IMR-90 (cell line): ENCODE measurements at regions not wholly inside any gene's neighbourhood (a gene's known extent, or its start where the extent isn't known, plus 50 kb on each side); places are given as distances from the start of the nearest gene placed in this dataset.

Source experiments
- ATAC-seq: fragments of 200-7000 bp; cut with Tn5 transposase; 2 replicates; pipeline ENCODE4 v1.9.1; 2020; ENCODE audit warnings: low read depth, mild to moderate bottlenecking, moderate library complexity
- BruUV-seq: library from RNA; stranded (reverse); fragments of 400-500 nt; replicated peaks from 2 replicates; lab custom pipeline; 2021; lab: Mats Ljungman, UMichigan
- CTCF ChIA-PET: fragments of 300-600 bp; formaldehyde crosslinking; extraction: SDS; loops from one replicate; lab custom pipeline; 2021; ENCODE audit warnings: antibody characterized with exemption; lab: Yijun Ruan, JAX
- POLR2A ChIA-PET: fragments of 300-600 bp; sonication (Branson Sonifier 250); formaldehyde crosslinking; loops from one replicate; lab custom pipeline; 2022; ENCODE audit warnings: antibody characterized with exemption; ENCODE audit not compliant: unreplicated experiment; lab: Charles Lee
- DNase-seq: peaks from one replicate; pipeline ENCODE4 v3.0.0; 2013
- H2AFZ ChIP-seq: replicated peaks from 2 replicates; pipeline ENCODE3; 2013; ENCODE audit warnings: low read length, mild to moderate bottlenecking; ENCODE audit not compliant: poor library complexity
- H2AK5ac ChIP-seq: 2 replicates; pipeline ENCODE4 v1.6.1; 2013; ENCODE audit warnings: low read depth, low read length, inconsistent platforms
- H2AK9ac ChIP-seq: replicated peaks from 2 replicates; pipeline ENCODE3; 2013; ENCODE audit warnings: mild to moderate bottlenecking, low read depth, low read length, moderate library complexity; ENCODE audit not compliant: poor library complexity
- H2BK120ac ChIP-seq: 2 replicates; pipeline ENCODE4 v1.6.1; 2013; ENCODE audit warnings: low read depth, low read length, inconsistent platforms
- H2BK15ac ChIP-seq: 3 replicates; pipeline ENCODE4 v1.6.1; 2013; ENCODE audit warnings: low read depth, low read length, inconsistent platforms
- H2BK20ac ChIP-seq: 2 replicates; pipeline ENCODE4 v1.6.1; 2013; ENCODE audit warnings: low read depth, mild to moderate bottlenecking, inconsistent platforms, low read length, moderate library complexity
- H2BK5ac ChIP-seq: 2 replicates; pipeline ENCODE4 v1.6.1; 2013; ENCODE audit warnings: mild to moderate bottlenecking, low read depth, low read length, inconsistent platforms; ENCODE audit not compliant: poor library complexity, severe bottlenecking
- H3K14ac ChIP-seq: replicated peaks from 2 replicates; pipeline ENCODE4 v1.6.1; 2013; ENCODE audit warnings: low read depth, low read length, inconsistent platforms
- H3K18ac ChIP-seq: 2 replicates; pipeline ENCODE4 v1.6.1; 2013; ENCODE audit warnings: low read depth, low read length, control low read depth
- H3K23ac ChIP-seq: 2 replicates; pipeline ENCODE4 v1.6.1; 2013; ENCODE audit warnings: low read depth, low read length, inconsistent platforms
- H3K27ac ChIP-seq: 2 replicates; pipeline ENCODE4 v1.5.1; 2013; ENCODE audit warnings: mild to moderate bottlenecking, control low read depth, low read length; ENCODE audit not compliant: insufficient read depth
- H3K27me3 ChIP-seq: 2 replicates; pipeline ENCODE4 v1.6.1; 2013; ENCODE audit warnings: low read length; ENCODE audit not compliant: control insufficient read depth, insufficient read depth
- H3K36me3 ChIP-seq: 2 replicates; pipeline ENCODE4 v1.6.1; 2013; ENCODE audit warnings: low read length, mixed read lengths; ENCODE audit not compliant: control insufficient read depth, insufficient read depth
- H3K4ac ChIP-seq: 2 replicates; pipeline ENCODE4 v1.6.1; 2013; ENCODE audit warnings: low read depth, low read length, inconsistent platforms
- H3K4me1 ChIP-seq: 2 replicates; pipeline ENCODE4 v1.6.1; 2013; ENCODE audit warnings: low read length, mixed read lengths; ENCODE audit not compliant: control insufficient read depth, insufficient read depth
- H3K4me2 ChIP-seq: 2 replicates; pipeline ENCODE4 v1.6.1; 2013; ENCODE audit warnings: low read depth, mild to moderate bottlenecking, control low read depth, low read length, moderate library complexity
- H3K4me3 ChIP-seq: 2 replicates; pipeline ENCODE4 v1.5.1; 2013; ENCODE audit warnings: low read depth, mild to moderate bottlenecking, control low read depth, low read length, moderate library complexity; ENCODE audit not compliant: insufficient read depth
- H3K56ac ChIP-seq: 2 replicates; pipeline ENCODE4 v1.6.1; 2013; ENCODE audit warnings: low read length, inconsistent platforms; ENCODE audit not compliant: insufficient read depth; ENCODE audit errors: extremely low read depth
- H3K79me1 ChIP-seq, 2 experiments: 2 replicates each; pipeline ENCODE4 v1.6.1; 2013; ENCODE audit warnings: low read length in 2 of 2, inconsistent platforms in 1 of 2, low read depth in 1 of 2
- H3K9ac ChIP-seq: 2 replicates; pipeline ENCODE4 v1.6.1; 2013; ENCODE audit warnings: low read depth, low read length, control low read depth
- H3K9me1 ChIP-seq: 2 replicates; pipeline ENCODE4 v1.6.1; 2013; ENCODE audit warnings: low read length, inconsistent platforms; ENCODE audit not compliant: insufficient read depth
- H3K9me3 ChIP-seq: 2 replicates; pipeline ENCODE4 v1.6.1; 2013; ENCODE audit warnings: low read length; ENCODE audit not compliant: control insufficient read depth, insufficient read depth
- H4K20me1 ChIP-seq: 2 replicates; pipeline ENCODE4 v1.6.1; 2013; ENCODE audit warnings: low read length, inconsistent platforms; ENCODE audit not compliant: insufficient read depth
- H4K5ac ChIP-seq: 2 replicates; pipeline ENCODE4 v1.6.1; 2013; ENCODE audit warnings: mild to moderate bottlenecking, low read depth, low read length, control low read depth
- H4K8ac ChIP-seq, 2 experiments: 2 replicates each; pipeline ENCODE4 v1.6.1; 2013; ENCODE audit warnings: low read depth in 2 of 2, low read length in 2 of 2, control low read depth in 1 of 2, inconsistent platforms in 1 of 2
- H4K91ac ChIP-seq: 2 replicates; pipeline ENCODE4 v1.6.1; 2013; ENCODE audit warnings: low read depth, low read length, inconsistent platforms; ENCODE audit not compliant: insufficient read depth
- CEBPB ChIP-seq: IDR thresholded peaks from 2 replicates; pipeline ENCODE4 v1.6.1; 2012; ENCODE audit warnings: low read depth, low read length, improper control_type of control experiment
- CHD1 ChIP-seq: IDR thresholded peaks from 2 replicates; pipeline ENCODE4 v1.6.1; 2012; ENCODE audit warnings: low read depth, low read length, improper control_type of control experiment
- MAFK ChIP-seq: IDR thresholded peaks from 2 replicates; pipeline ENCODE4 v1.6.1; 2012; ENCODE audit warnings: low read depth, low read length, improper control_type of control experiment
- RFX5 ChIP-seq: IDR thresholded peaks from 2 replicates; pipeline ENCODE4 v1.8.0; 2012; ENCODE audit warnings: low read depth, mild to moderate bottlenecking, low read length, moderate library complexity
- WGBS, 2 experiments: methylation state at CpG; one replicate each; pipeline versions ENCODE4 v1.1.5 to v1.1.7; 2013; ENCODE audit warnings: missing lambda C conversion rate in 2 of 2; ENCODE audit not compliant: insufficient read length in 1 of 2; ENCODE audit errors: extremely low coverage in 2 of 2; 5-methylcytosine and 5-hydroxymethylcytosine counted together
- dilution Hi-C: fragments of 300-500 bp; cut with HindIII; formaldehyde crosslinking; loops from one replicate; pipeline ENCODE4 v1.14.3; 2018; ENCODE audit warnings: low sequenced_read_pairs; ENCODE audit not compliant: unreplicated experiment
- in situ Hi-C: fragments of 300-500 bp; cut with MboI; formaldehyde crosslinking; loops from 3 replicates; pipeline ENCODE4 v1.14.3; 2019; ENCODE audit warnings: low sequenced_read_pairs, inconsistent platforms, mixed read lengths
- intact Hi-C: fragments of 100-400 bp; cut with micrococcal nuclease; formaldehyde crosslinking; loops from 2 replicates; pipeline ENCODE4 v1.10.0; 2022

DNA sequence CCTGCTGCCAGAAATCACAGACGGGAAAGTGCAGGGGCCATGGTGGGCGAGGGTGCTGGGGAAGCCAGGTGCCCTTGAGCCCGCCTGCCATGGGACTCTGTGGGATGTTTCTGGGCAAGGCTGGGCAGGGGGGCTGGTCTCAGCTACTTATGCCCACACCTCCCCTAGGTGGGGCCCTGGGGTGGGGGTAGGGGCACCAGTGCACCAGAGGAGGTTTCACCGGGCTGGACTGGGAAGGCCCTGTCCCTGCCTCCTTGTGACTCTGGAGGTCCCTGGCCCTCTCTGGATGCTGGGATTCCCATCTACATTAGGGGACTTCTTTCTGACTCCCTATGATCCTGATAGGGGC, 75.2 kb upstream of the WNT11 start:
- Histone ChIP-seq H2BK5ac (no peak overlapping the region), H3K4me1 (no peaks in the 10 kb centered on the region), H4K20me1 (no peaks in the 10 kb centered on the region), H3K27ac (no peak overlapping the region), H2BK120ac (no peak overlapping the region), H2AFZ (no peak overlapping the region), H3K36me3 (no peaks in the 10 kb centered on the region), H3K79me1 (no peaks in the 10 kb centered on the region), H3K18ac (no peak overlapping the region), H4K5ac (no peak overlapping the region), H4K8ac (no peak overlapping the region), H3K4ac (no peak overlapping the region), H2BK20ac (no peak overlapping the region), H3K23ac (no peak overlapping the region), H3K9ac (no peak overlapping the region), H3K56ac (no peak overlapping the region), H4K91ac (no peak overlapping the region), H3K4me2 (no peak overlapping the region), H2AK5ac (no peak overlapping the region), H3K14ac (no peak overlapping the region), H3K9me1 (no peaks in the 10 kb centered on the region), H3K9me3 (no peaks in the 10 kb centered on the region), H2BK15ac (no peak overlapping the region), H3K27me3 (peaks cover 88% of the 10 kb centered on the region), H2AK9ac (no peak overlapping the region), H3K4me3 (no peak overlapping the region)
- intact Hi-C loops (no loop called here), in situ Hi-C loops (no loop called here), dilution Hi-C loops (no loop called here)
- TF ChIP-seq CHD1 (no peak), CEBPB (no peak), MAFK (no peak), RFX5 (no peak)
- ChIA-PET CTCF (no interaction called here), POLR2A (no interaction called here)
- ATAC-seq (no peak), DNase-seq (no peak)
- no CpG with 5 or more reads among the region's 4 CpGs for WGBS, 2 experiments
- no TSS peak for BruUV-seq
